Skeletal muscle satellite cell (primary cell): ENCODE measurements at regions not wholly inside any gene's neighbourhood (a gene's known extent, or its start where the extent isn't known, plus 50 kb on each side); places are given as distances from the start of the nearest gene placed in this dataset.
"Not testable (repeated sequence)": the region's sequence is repeated elsewhere in the genome, so short reads cannot be mapped to it uniquely, and the experiment has no call there.

Experiments used
- H3K27me3 ChIP-seq: 2 replicates; pipeline ENCODE4 v1.7.0; 2013; ENCODE audit warnings: low read length; ENCODE audit not compliant: control insufficient read depth, insufficient read depth
- H3K36me3 ChIP-seq: 2 replicates; pipeline ENCODE4 v1.7.0; 2013; ENCODE audit warnings: mild to moderate bottlenecking, control low read depth, low read length; ENCODE audit not compliant: insufficient read depth
- H3K4me1 ChIP-seq: 2 replicates; pipeline ENCODE4 v1.7.0; 2013; ENCODE audit warnings: low read length; ENCODE audit not compliant: control insufficient read depth, insufficient read depth
- H3K4me2 ChIP-seq: 2 replicates; pipeline ENCODE4 v1.7.0; 2013; ENCODE audit warnings: mild to moderate bottlenecking, low read length
- H3K4me3 ChIP-seq: 2 replicates; pipeline ENCODE4 v1.7.0; 2013; ENCODE audit warnings: low read length
- H3K9ac ChIP-seq: 2 replicates; pipeline ENCODE4 v1.7.0; 2013; ENCODE audit warnings: mild to moderate bottlenecking, low read depth, low read length, moderate library complexity
- H3K9me3 ChIP-seq: replicated peaks from 2 replicates; pipeline ENCODE4 v1.7.0; 2013; ENCODE audit warnings: mild to moderate bottlenecking, control low read depth, low read length

GRCh38 chr3:99295836-99296235, 342.6 kb upstream of the COL8A1 start:
- H3K36me3 ChIP-seq = no peaks in the 10 kb centered on the region
- H3K27me3 ChIP-seq = no peaks in the 10 kb centered on the region
- no peak overlapping the region for H3K9ac ChIP-seq
- no peak overlapping the region for H3K4me2 ChIP-seq
- H3K4me3 ChIP-seq = no peak overlapping the region
- no peaks in the 10 kb centered on the region for H3K9me3 ChIP-seq
- peaks cover 5% of the 10 kb centered on the region for H3K4me1 ChIP-seq

GRCh38 chr3:99294092-99294491, 344.3 kb upstream of the COL8A1 start:
- H3K4me2 ChIP-seq = peak overlapping the region; percentile 25
- H3K9ac ChIP-seq, H3K27me3 ChIP-seq, H3K4me1 ChIP-seq, H3K9me3 ChIP-seq, H3K36me3 ChIP-seq: not testable (repeated sequence)
- H3K4me3 ChIP-seq = peak overlapping the region; percentile 27

GRCh38 chr3:99287876-99288275, 350.5 kb upstream of the COL8A1 start:
- no peak overlapping the region for H3K4me3 ChIP-seq
- no peak overlapping the region for H3K4me2 ChIP-seq
- H3K9ac ChIP-seq = no peak overlapping the region
- H3K4me1 ChIP-seq = no peaks in the 10 kb centered on the region
- H3K27me3 ChIP-seq = no peaks in the 10 kb centered on the region
- H3K36me3 ChIP-seq = no peaks in the 10 kb centered on the region
- H3K9me3 ChIP-seq = no peaks in the 10 kb centered on the region

GRCh38 chr3:99286266-99286845, 352.0 kb upstream of the COL8A1 start:
- Histone ChIP-seq H3K4me3 (no peak overlapping the region), H3K4me1 (no peaks in the 10 kb centered on the region), H3K4me2 (no peak overlapping the region), H3K36me3 (no peaks in the 10 kb centered on the region), H3K9ac (no peak overlapping the region), H3K9me3 (no peaks in the 10 kb centered on the region), H3K27me3 (no peaks in the 10 kb centered on the region)

- Histone ChIP-seq H3K4me2 (no peak overlapping the region), H3K9me3 (no peaks in the 10 kb centered on the region), H3K4me1 (no peaks in the 10 kb centered on the region), H3K27me3 (no peaks in the 10 kb centered on the region), H3K4me3 (no peak overlapping the region), H3K36me3 (no peaks in the 10 kb centered on the region), H3K9ac (no peak overlapping the region)
Measured at GRCh38 chr3:99269606-99270351, 368.3 kb upstream of the DCBLD2 start.

GRCh38 chr3:99256788-99257187, 355.3 kb upstream of the DCBLD2 start:
- no peaks in the 10 kb centered on the region for H3K9me3 ChIP-seq
- H3K4me2 ChIP-seq = no peak overlapping the region
- H3K4me1 ChIP-seq = peaks cover 9% of the 10 kb centered on the region
- no peak overlapping the region for H3K9ac ChIP-seq
- no peak overlapping the region for H3K4me3 ChIP-seq
- no peaks in the 10 kb centered on the region for H3K27me3 ChIP-seq
- no peaks in the 10 kb centered on the region for H3K36me3 ChIP-seq

- H3K9me3 ChIP-seq = no peaks in the 10 kb centered on the region
- no peak overlapping the region for H3K9ac ChIP-seq
- H3K4me3 ChIP-seq = no peak overlapping the region
- peaks cover 36% of the 10 kb centered on the region for H3K4me1 ChIP-seq
- no peaks in the 10 kb centered on the region for H3K36me3 ChIP-seq
- no peaks in the 10 kb centered on the region for H3K27me3 ChIP-seq
- H3K4me2 ChIP-seq = no peak overlapping the region
Measured at GRCh38 chr3:99253963-99254355, 352.5 kb upstream of the DCBLD2 start.

GRCh38 chr3:99250821-99251355, 349.4 kb upstream of the DCBLD2 start:
- Histone ChIP-seq H3K4me1 (peaks cover 67% of the 10 kb centered on the region), H3K4me2 (peak overlapping the region; percentile 38), H3K9ac (peak overlapping the region; percentile 75), H3K4me3 (no peak overlapping the region), H3K27me3 (no peaks in the 10 kb centered on the region), H3K36me3 (no peaks in the 10 kb centered on the region), H3K9me3 (no peaks in the 10 kb centered on the region)

GRCh38 chr3:99250272-99250671, 348.8 kb upstream of the DCBLD2 start:
- H3K4me2 ChIP-seq = peak overlapping the region; percentile 49
- no peak overlapping the region for H3K4me3 ChIP-seq
- H3K27me3 ChIP-seq = no peaks in the 10 kb centered on the region

GRCh38 chr3:99249627-99250026, 348.1 kb upstream of the DCBLD2 start:
- Histone ChIP-seq H3K4me3 (peak overlapping the region; percentile 3), H3K9me3 (no peaks in the 10 kb centered on the region), H3K4me1 (peaks cover 69% of the 10 kb centered on the region), H3K4me2 (peak overlapping the region; percentile 49), H3K27me3 (no peaks in the 10 kb centered on the region), H3K36me3 (no peaks in the 10 kb centered on the region), H3K9ac (peak overlapping the region; percentile 80)

More at GRCh38 chr3:99250272-99250671, 348.8 kb upstream of the DCBLD2 start:
- Histone ChIP-seq H3K4me1 (peaks cover 69% of the 10 kb centered on the region), H3K9me3 (no peaks in the 10 kb centered on the region), H3K36me3 (no peaks in the 10 kb centered on the region), H3K9ac (peak overlapping the region; percentile 80)

- Histone ChIP-seq H3K36me3 (no peaks in the 10 kb centered on the region), H3K4me2 (peak overlapping the region; percentile 49), H3K4me1 (peaks cover 69% of the 10 kb centered on the region), H3K27me3 (no peaks in the 10 kb centered on the region), H3K4me3 (no peak overlapping the region), H3K9me3 (no peaks in the 10 kb centered on the region), H3K9ac (peak overlapping the region; percentile 80)
Measured at GRCh38 chr3:99248913-99249312, 347.4 kb upstream of the DCBLD2 start.

GRCh38 chr3:99248130-99248529, 346.6 kb upstream of the DCBLD2 start:
- Histone ChIP-seq H3K9ac (peak overlapping the region; percentile 80), H3K4me2 (peak overlapping the region; percentile 49), H3K36me3 (no peaks in the 10 kb centered on the region), H3K4me1 (peaks cover 66% of the 10 kb centered on the region), H3K9me3 (no peaks in the 10 kb centered on the region), H3K4me3 (peak overlapping the region; percentile 2), H3K27me3 (no peaks in the 10 kb centered on the region)
